ENCODE measurements at regions not wholly inside any gene's neighbourhood (a gene's known extent, or its start where the extent isn't known, plus 50 kb on each side); places are given as distances from the start of the nearest gene placed in this dataset.

DNA sequence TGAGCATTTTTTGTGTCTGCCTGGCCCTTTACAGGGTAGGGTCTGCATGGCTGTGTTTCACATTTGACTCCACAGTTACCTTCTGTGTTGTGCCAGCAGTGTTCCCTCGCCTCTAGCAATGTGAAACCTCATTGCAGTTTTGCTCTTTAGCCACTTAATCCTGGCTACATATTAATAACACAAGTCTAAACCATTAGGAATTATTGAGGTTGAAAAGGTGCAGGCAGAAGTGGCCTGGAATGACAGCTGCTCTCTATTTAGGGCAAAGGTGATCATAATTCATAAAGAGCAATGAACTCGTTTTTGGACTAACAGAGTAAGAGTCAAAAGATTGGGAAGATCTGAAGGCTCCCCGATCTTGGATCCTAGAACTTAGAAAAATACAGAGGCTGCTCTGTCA is 176.7 kb upstream of the RAD23B start:
- Histone ChIP-seq H3K56ac (ENCODE audit: extremely low read depth, insufficient read depth, low read length) (no peak overlapping the region), H3K4me2 (ENCODE audit: low read depth, low read length) (no peak overlapping the region), H3K27ac (ENCODE audit: insufficient read depth, low read length) (no peak overlapping the region), H3K36me3 (ENCODE audit: control insufficient read depth, insufficient read depth, low read length) (no peaks in the 10 kb centered on the region), H3K9me1 (ENCODE audit: insufficient read depth, low read length) (no peaks in the 10 kb centered on the region), H2BK15ac (ENCODE audit: low read depth, low read length) (no peak overlapping the region), H2BK5ac (ENCODE audit: low read depth, low read length, poor library complexity, severe bottlenecking) (no peak overlapping the region), H2BK120ac (ENCODE audit: low read depth, low read length) (no peak overlapping the region), H3K4me1 (ENCODE audit: control insufficient read depth, insufficient read depth, low read length) (no peaks in the 10 kb centered on the region), H3K79me1 (ENCODE audit: low read depth in 1 of 2, low read length in 2 of 2) (no peaks in the 10 kb centered on the region), H3K18ac (ENCODE audit: low read depth, low read length) (no peak overlapping the region), H3K14ac (replicated peaks; ENCODE audit: low read depth, low read length) (no peak overlapping the region), H3K9ac (ENCODE audit: low read depth, low read length) (no peak overlapping the region), H4K91ac (ENCODE audit: insufficient read depth, low read depth, low read length) (no peak overlapping the region), H3K27me3 (ENCODE audit: control insufficient read depth, insufficient read depth, low read length) (no peaks in the 10 kb centered on the region), H4K8ac (ENCODE audit: low read depth in 2 of 2, low read length in 2 of 2) (no peak overlapping the region), H2AK5ac (ENCODE audit: low read depth, low read length) (no peak overlapping the region), H3K4ac (ENCODE audit: low read depth, low read length) (no peak overlapping the region), H3K9me3 (ENCODE audit: control insufficient read depth, insufficient read depth, low read length) (no peaks in the 10 kb centered on the region), H2AK9ac (replicated peaks; ENCODE audit: low read depth, low read length, poor library complexity) (no peak overlapping the region), H2BK20ac (ENCODE audit: low read depth, low read length) (no peak overlapping the region), H4K5ac (ENCODE audit: low read depth, low read length) (no peak overlapping the region), H3K23ac (ENCODE audit: low read depth, low read length) (no peak overlapping the region), H2AFZ (replicated peaks; ENCODE audit: low read length, poor library complexity) (no peak overlapping the region), H3K4me3 (ENCODE audit: insufficient read depth, low read depth, low read length) (no peak overlapping the region), H4K20me1 (ENCODE audit: insufficient read depth, low read length) (no peaks in the 10 kb centered on the region)
- ChIA-PET CTCF (interaction anchor here (0.7 kb wide), 1 partner anchor 306 kb away, joined by 3 read pairs; no protein-coding TSS in a partner anchor), POLR2A (ENCODE audit: unreplicated experiment) (no interaction called here)
- TF ChIP-seq MAFK (IDR thresholded peaks at IDR 0.05; ENCODE audit: low read depth, low read length) (no peak), FOS (IDR thresholded peaks at IDR 0.05; ENCODE audit: low read depth, low read length) (no peak), NFE2L2 (IDR thresholded peaks at IDR 0.05; ENCODE audit: low read depth, low read length) (no peak), CEBPB (IDR thresholded peaks at IDR 0.05; ENCODE audit: low read depth, low read length) (no peak), BHLHE40 (IDR thresholded peaks at IDR 0.05; ENCODE audit: low read depth, low read length) (no peak), SMC3 (IDR thresholded peaks at IDR 0.05; ENCODE audit: low read depth, low read length) (no peak), CHD1 (IDR thresholded peaks at IDR 0.05; ENCODE audit: low read depth, low read length) (no peak), MXI1 (IDR thresholded peaks at IDR 0.05; ENCODE audit: borderline replicate concordance, low read depth, low read length) (no peak), RAD21 (IDR thresholded peaks at IDR 0.05; ENCODE audit: low read length) (no peak), RFX5 (IDR thresholded peaks at IDR 0.05; ENCODE audit: low read depth, low read length) (no peak), RCOR1 (IDR thresholded peaks at IDR 0.05; ENCODE audit: insufficient replicate concordance, low read length) (no peak), POLR2A (IDR thresholded peaks at IDR 0.05; ENCODE audit: low read depth, low read length) (no peak), MAZ (IDR thresholded peaks at IDR 0.05; ENCODE audit: borderline replicate concordance, low read depth, low read length) (no peak)
- TF ChIP-seq, protein P1, sequence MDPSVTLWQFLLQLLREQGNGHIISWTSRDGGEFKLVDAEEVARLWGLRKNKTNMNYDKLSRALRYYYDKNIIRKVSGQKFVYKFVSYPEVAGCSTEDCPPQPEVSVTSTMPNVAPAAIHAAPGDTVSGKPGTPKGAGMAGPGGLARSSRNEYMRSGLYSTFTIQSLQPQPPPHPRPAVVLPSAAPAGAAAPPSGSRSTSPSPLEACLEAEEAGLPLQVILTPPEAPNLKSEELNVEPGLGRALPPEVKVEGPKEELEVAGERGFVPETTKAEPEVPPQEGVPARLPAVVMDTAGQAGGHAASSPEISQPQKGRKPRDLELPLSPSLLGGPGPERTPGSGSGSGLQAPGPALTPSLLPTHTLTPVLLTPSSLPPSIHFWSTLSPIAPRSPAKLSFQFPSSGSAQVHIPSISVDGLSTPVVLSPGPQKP (IDR thresholded peaks at IDR 0.05; ENCODE audit: borderline replicate concordance, low read depth, low read length) = no peak
- TF ChIP-seq, protein P2, sequence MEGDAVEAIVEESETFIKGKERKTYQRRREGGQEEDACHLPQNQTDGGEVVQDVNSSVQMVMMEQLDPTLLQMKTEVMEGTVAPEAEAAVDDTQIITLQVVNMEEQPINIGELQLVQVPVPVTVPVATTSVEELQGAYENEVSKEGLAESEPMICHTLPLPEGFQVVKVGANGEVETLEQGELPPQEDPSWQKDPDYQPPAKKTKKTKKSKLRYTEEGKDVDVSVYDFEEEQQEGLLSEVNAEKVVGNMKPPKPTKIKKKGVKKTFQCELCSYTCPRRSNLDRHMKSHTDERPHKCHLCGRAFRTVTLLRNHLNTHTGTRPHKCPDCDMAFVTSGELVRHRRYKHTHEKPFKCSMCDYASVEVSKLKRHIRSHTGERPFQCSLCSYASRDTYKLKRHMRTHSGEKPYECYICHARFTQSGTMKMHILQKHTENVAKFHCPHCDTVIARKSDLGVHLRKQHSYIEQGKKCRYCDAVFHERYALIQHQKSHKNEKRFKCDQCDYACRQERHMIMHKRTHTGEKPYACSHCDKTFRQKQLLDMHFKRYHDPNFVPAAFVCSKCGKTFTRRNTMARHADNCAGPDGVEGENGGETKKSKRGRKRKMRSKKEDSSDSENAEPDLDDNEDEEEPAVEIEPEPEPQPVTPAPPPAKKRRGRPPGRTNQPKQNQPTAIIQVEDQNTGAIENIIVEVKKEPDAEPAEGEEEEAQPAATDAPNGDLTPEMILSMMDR (conservative IDR thresholded peaks at IDR 0.05; ENCODE audit: low read depth, low read length) = no peak
- TF ChIP-seq, protein P3, sequence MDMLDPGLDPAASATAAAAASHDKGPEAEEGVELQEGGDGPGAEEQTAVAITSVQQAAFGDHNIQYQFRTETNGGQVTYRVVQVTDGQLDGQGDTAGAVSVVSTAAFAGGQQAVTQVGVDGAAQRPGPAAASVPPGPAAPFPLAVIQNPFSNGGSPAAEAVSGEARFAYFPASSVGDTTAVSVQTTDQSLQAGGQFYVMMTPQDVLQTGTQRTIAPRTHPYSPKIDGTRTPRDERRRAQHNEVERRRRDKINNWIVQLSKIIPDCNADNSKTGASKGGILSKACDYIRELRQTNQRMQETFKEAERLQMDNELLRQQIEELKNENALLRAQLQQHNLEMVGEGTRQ (IDR thresholded peaks at IDR 0.05; ENCODE audit: low read depth, low read length) = no peak
- no CpG with 5 or more reads among the region's 3 CpGs for WGBS, 2 experiments (ENCODE audit: extremely low coverage in 2 of 2, insufficient read length in 1 of 2)
- DNase-seq (no peak), ATAC-seq (ENCODE audit: low read depth) (no peak)
- intact Hi-C loops (cut with micrococcal nuclease) = no loop called here
- in situ Hi-C loops (cut with MboI; ENCODE audit: low sequenced_read_pairs) = no loop called here
- BruUV-seq (replicated peaks) = no TSS peak
- dilution Hi-C loops (cut with HindIII; ENCODE audit: low sequenced_read_pairs, unreplicated experiment) = no loop called here
